SU-DHL-6 (cell line): ENCODE measurements at regions not wholly inside any gene's neighbourhood (a gene's known extent, or its start where the extent isn't known, plus 50 kb on each side); places are given as distances from the start of the nearest gene placed in this dataset.

ENCODE experiments used
- CTCF ChIP-seq: fragments of 200-600 bp; sonication (generic); IDR thresholded peaks from one replicate; pipeline ENCODE4 v1.5.1; 2017; ENCODE audit warnings: antibody characterized with exemption, mild to moderate bottlenecking, low read length, moderate library complexity; ENCODE audit not compliant: insufficient read depth, poor library complexity, severe bottlenecking
- EZH2phosphoT487 ChIP-seq: fragments of 200-600 bp; sonication (generic), shearing (Covaris generic); conservative IDR thresholded peaks from 2 replicates; pipeline ENCODE4 v1.6.1; 2018; ENCODE audit warnings: mild to moderate bottlenecking, antibody characterized with exemption, low read length, moderate library complexity, mixed read lengths

- no peak for TF ChIP-seq CTCF
- no peak for TF ChIP-seq EZH2phosphoT487
Observed at GRCh38 chr4:138959097-138959815, 56.3 kb upstream of the NOCT start.
